ENCODE measurements at regions not wholly inside any gene's neighbourhood (a gene's known extent, or its start where the extent isn't known, plus 50 kb on each side); places are given as distances from the start of the nearest gene placed in this dataset.

- Histone ChIP-seq H3K27me3 (no peaks in the 10 kb centered on the region), H3K36me3 (no peaks in the 10 kb centered on the region), H3K27ac (replicated peaks in 1 of 4) (no peak overlapping the region), H3K4me3 (no peak overlapping the region), H3K9me3 (no peaks in the 10 kb centered on the region), H3K4me1 (no peaks in the 10 kb centered on the region)
- no peak for TF ChIP-seq CTCF (IDR thresholded peaks at IDR 0.05)
- no peak for TF ChIP-seq POLR2A (IDR thresholded peaks at IDR 0.05; ENCODE audit: low read depth)
- TF ChIP-seq EP300 (IDR thresholded peaks at IDR 0.05), result no peak
- TF ChIP-seq POLR2AphosphoS5 (IDR thresholded peaks at IDR 0.05), result no peak
- DNase-seq (ENCODE audit: extremely low spot score), result no peak
- 75% methylated on average over 11 of the region's 11 CpGs for WGBS
- intact Hi-C loops (cut with DNase I), result no loop called here
Measured at GRCh38 chr6:23522792-23523547, 603.0 kb upstream of the NRSN1 start.

- Histone ChIP-seq H3K9me3 (no peaks in the 10 kb centered on the region), H3K36me3 (no peaks in the 10 kb centered on the region), H3K4me1 (no peaks in the 10 kb centered on the region), H3K4me3 (no peak overlapping the region), H3K27me3 (no peaks in the 10 kb centered on the region), H3K27ac (replicated peaks in 1 of 4) (no peak overlapping the region)
- no peak for DNase-seq (ENCODE audit: extremely low spot score)
- TF ChIP-seq EP300 (IDR thresholded peaks at IDR 0.05), result no peak
- no peak for TF ChIP-seq POLR2A (IDR thresholded peaks at IDR 0.05; ENCODE audit: low read depth)
- TF ChIP-seq POLR2AphosphoS5 (IDR thresholded peaks at IDR 0.05), result no peak
- TF ChIP-seq CTCF (IDR thresholded peaks at IDR 0.05), result no peak
- intact Hi-C loops (cut with DNase I), result no loop called here
- 93% methylated on average over 2 of the region's 2 CpGs for WGBS
Measured at GRCh38 chr6:23523771-23524170, 602.2 kb upstream of the NRSN1 start.

GRCh38 chr6:23524548-23524947 lies 601.5 kb upstream of the NRSN1 start:
- H3K36me3 ChIP-seq, result no peaks in the 10 kb centered on the region
- TF ChIP-seq POLR2AphosphoS5 (IDR thresholded peaks at IDR 0.05) (no peak), EP300 (IDR thresholded peaks at IDR 0.05) (no peak)
- H3K27ac ChIP-seq (replicated peaks in 1 of 4), result no peak overlapping the region
- no peak for DNase-seq (ENCODE audit: extremely low spot score)
- no peak overlapping the region for H3K4me3 ChIP-seq
- no peaks in the 10 kb centered on the region for H3K4me1 ChIP-seq
- no peaks in the 10 kb centered on the region for H3K27me3 ChIP-seq
- intact Hi-C loops (cut with DNase I), result no loop called here
- no peaks in the 10 kb centered on the region for H3K9me3 ChIP-seq

- no peak overlapping the region for H3K4me3 ChIP-seq
- WGBS, result 73% methylated on average over 5 of the region's 5 CpGs
- no peak overlapping the region for H3K27ac ChIP-seq (replicated peaks in 1 of 4)
- DNase-seq (ENCODE audit: extremely low spot score), result no peak
- TF ChIP-seq POLR2AphosphoS5 (IDR thresholded peaks at IDR 0.05), result no peak
- TF ChIP-seq POLR2A (IDR thresholded peaks at IDR 0.05; ENCODE audit: low read depth), result no peak
- no peak for TF ChIP-seq EP300 (IDR thresholded peaks at IDR 0.05)
- TF ChIP-seq CTCF (IDR thresholded peaks at IDR 0.05), result no peak
- intact Hi-C loops (cut with DNase I), result no loop called here
- H3K9me3 ChIP-seq, result no peaks in the 10 kb centered on the region
- no peaks in the 10 kb centered on the region for H3K36me3 ChIP-seq
- no peaks in the 10 kb centered on the region for H3K4me1 ChIP-seq
- H3K27me3 ChIP-seq, result no peaks in the 10 kb centered on the region
Measured at GRCh38 chr6:23526526-23526925, 599.5 kb upstream of the NRSN1 start.

GRCh38 chr6:23529902-23530301 lies 596.1 kb upstream of the NRSN1 start:
- intact Hi-C loops (cut with DNase I), result no loop called here
- no peak for DNase-seq (ENCODE audit: extremely low spot score)
- 68% methylated on average over 2 of the region's 2 CpGs for WGBS
- no peaks in the 10 kb centered on the region for H3K27me3 ChIP-seq
- H3K27ac ChIP-seq (replicated peaks in 1 of 4), result no peak overlapping the region
- no peak for TF ChIP-seq POLR2A (IDR thresholded peaks at IDR 0.05; ENCODE audit: low read depth)
- no peak for TF ChIP-seq POLR2AphosphoS5 (IDR thresholded peaks at IDR 0.05)
- no peak for TF ChIP-seq CTCF (IDR thresholded peaks at IDR 0.05)
- TF ChIP-seq EP300 (IDR thresholded peaks at IDR 0.05), result no peak
- H3K36me3 ChIP-seq, result no peaks in the 10 kb centered on the region
- peaks cover 0 to 11% (median 8%) of the 10 kb centered on the region in 4 donors for H3K4me1 ChIP-seq
- H3K9me3 ChIP-seq, result no peaks in the 10 kb centered on the region
- no peak overlapping the region for H3K4me3 ChIP-seq

Measured in esophagus muscularis mucosa (tissue), 4 donors.